ENCODE measurements at regions not wholly inside any gene's neighbourhood (a gene's known extent, or its start where the extent isn't known, plus 50 kb on each side); places are given as distances from the start of the nearest gene placed in this dataset.

DNA sequence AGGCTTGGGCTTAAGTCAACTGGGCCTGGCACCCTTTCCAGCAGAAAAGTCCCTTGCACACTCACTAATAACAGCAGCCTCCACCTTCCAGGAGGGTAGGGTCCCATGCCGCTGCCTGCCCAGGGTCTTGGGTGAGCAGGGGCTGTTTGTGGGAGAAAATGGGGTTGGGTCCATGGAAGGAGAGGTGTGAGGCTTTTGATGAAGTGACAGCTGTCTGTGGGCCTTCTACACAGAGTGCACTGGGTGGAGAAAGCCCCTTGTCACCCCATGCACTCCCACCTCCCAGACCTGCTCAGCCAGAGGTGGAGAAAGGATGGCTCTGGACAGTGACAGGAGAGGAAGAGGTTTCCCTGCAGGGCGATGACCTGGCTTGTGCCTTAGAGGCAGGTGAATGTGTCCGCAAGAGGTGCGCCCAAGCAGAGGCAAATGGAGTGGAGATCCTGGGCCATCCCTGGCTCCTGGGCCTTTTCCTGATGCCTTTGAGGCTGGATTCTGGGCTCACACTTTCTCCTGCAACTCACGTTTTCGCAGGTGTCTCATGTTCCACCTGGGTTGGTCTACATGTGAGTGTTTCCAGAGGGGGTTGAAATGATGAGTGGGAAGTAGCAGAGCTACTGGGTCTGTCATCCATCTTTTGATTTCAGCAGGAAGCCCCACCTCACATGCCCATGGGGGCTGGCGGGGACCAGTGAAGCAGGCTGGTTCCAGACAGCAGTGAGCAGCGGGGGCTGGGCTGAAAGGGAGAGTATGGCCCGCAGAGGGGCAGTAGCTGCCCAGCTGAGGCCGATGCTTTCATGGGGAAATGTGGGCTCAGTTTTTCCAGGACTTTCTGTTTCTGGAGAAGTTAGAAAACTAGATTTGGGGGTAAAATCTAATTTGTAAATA lies 85.2 kb upstream of the PRR23E start:
- no peak overlapping the region for H3K4me3 ChIP-seq (replicated peaks; ENCODE audit: insufficient read depth, low read length)
- H3K27ac ChIP-seq (replicated peaks) = no peak overlapping the region
- TF ChIP-seq SPI1 (IDR thresholded peaks at IDR 0.05; ENCODE audit: borderline replicate concordance, low read depth) (no peak), POLR2AphosphoS5 (IDR thresholded peaks at IDR 0.05; ENCODE audit: low read depth) (no peak), GABPA (IDR thresholded peaks at IDR 0.05; ENCODE audit: low read depth) (no peak)
- TF ChIP-seq, protein P1, sequence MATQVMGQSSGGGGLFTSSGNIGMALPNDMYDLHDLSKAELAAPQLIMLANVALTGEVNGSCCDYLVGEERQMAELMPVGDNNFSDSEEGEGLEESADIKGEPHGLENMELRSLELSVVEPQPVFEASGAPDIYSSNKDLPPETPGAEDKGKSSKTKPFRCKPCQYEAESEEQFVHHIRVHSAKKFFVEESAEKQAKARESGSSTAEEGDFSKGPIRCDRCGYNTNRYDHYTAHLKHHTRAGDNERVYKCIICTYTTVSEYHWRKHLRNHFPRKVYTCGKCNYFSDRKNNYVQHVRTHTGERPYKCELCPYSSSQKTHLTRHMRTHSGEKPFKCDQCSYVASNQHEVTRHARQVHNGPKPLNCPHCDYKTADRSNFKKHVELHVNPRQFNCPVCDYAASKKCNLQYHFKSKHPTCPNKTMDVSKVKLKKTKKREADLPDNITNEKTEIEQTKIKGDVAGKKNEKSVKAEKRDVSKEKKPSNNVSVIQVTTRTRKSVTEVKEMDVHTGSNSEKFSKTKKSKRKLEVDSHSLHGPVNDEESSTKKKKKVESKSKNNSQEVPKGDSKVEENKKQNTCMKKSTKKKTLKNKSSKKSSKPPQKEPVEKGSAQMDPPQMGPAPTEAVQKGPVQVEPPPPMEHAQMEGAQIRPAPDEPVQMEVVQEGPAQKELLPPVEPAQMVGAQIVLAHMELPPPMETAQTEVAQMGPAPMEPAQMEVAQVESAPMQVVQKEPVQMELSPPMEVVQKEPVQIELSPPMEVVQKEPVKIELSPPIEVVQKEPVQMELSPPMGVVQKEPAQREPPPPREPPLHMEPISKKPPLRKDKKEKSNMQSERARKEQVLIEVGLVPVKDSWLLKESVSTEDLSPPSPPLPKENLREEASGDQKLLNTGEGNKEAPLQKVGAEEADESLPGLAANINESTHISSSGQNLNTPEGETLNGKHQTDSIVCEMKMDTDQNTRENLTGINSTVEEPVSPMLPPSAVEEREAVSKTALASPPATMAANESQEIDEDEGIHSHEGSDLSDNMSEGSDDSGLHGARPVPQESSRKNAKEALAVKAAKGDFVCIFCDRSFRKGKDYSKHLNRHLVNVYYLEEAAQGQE (IDR thresholded peaks at IDR 0.05; ENCODE audit: insufficient replicate concordance, low read depth) = no peak
- TF ChIP-seq, protein P2, sequence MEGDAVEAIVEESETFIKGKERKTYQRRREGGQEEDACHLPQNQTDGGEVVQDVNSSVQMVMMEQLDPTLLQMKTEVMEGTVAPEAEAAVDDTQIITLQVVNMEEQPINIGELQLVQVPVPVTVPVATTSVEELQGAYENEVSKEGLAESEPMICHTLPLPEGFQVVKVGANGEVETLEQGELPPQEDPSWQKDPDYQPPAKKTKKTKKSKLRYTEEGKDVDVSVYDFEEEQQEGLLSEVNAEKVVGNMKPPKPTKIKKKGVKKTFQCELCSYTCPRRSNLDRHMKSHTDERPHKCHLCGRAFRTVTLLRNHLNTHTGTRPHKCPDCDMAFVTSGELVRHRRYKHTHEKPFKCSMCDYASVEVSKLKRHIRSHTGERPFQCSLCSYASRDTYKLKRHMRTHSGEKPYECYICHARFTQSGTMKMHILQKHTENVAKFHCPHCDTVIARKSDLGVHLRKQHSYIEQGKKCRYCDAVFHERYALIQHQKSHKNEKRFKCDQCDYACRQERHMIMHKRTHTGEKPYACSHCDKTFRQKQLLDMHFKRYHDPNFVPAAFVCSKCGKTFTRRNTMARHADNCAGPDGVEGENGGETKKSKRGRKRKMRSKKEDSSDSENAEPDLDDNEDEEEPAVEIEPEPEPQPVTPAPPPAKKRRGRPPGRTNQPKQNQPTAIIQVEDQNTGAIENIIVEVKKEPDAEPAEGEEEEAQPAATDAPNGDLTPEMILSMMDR (IDR thresholded peaks at IDR 0.05; ENCODE audit: insufficient read depth, low read length) = no peak
- H3K27me3 ChIP-seq (ENCODE audit: insufficient read depth, poor library complexity, severe bottlenecking) = no peaks in the 10 kb centered on the region
- no peak for DNase-seq (ENCODE audit: low read depth in 1 of 2, low spot score in 1 of 2)

DNA sequence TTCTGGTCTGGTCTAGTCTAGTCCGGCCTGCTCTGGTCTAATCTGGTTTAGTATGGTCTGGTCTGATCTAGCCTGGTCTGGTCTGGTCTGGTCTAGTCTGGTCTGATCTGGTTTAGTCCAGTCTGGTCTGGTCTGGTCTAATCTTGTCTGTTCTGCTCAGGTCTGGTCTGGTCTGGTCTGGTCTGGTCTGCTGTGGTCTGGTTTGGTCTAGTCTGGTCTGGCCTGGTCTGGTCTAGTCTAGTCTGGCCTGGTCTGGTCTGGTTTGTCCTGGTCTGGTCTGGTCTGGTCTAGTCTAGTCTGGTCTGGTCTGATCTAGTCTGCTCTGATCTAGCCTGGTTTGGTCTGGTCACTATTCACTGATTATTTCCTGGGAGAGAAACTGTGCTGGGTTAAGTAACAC lies 84.1 kb upstream of the PRR23E start:
- Histone ChIP-seq H3K27ac (replicated peaks) (no peak overlapping the region), H3K4me3 (replicated peaks; ENCODE audit: insufficient read depth, low read length) (no peak overlapping the region), H3K27me3 (ENCODE audit: insufficient read depth, poor library complexity, severe bottlenecking) (no peaks in the 10 kb centered on the region)
- TF ChIP-seq POLR2AphosphoS5 (IDR thresholded peaks at IDR 0.05; ENCODE audit: low read depth) = no peak
- TF ChIP-seq, protein P1 (IDR thresholded peaks at IDR 0.05; ENCODE audit: insufficient replicate concordance, low read depth) = no peak
- TF ChIP-seq, protein P2 (IDR thresholded peaks at IDR 0.05; ENCODE audit: insufficient read depth, low read length) = no peak
- no peak for TF ChIP-seq SPI1 (IDR thresholded peaks at IDR 0.05; ENCODE audit: borderline replicate concordance, low read depth)
- no peak for TF ChIP-seq GABPA (IDR thresholded peaks at IDR 0.05; ENCODE audit: low read depth)
- DNase-seq (ENCODE audit: low read depth in 1 of 2, low spot score in 1 of 2) = no peak

DNA sequence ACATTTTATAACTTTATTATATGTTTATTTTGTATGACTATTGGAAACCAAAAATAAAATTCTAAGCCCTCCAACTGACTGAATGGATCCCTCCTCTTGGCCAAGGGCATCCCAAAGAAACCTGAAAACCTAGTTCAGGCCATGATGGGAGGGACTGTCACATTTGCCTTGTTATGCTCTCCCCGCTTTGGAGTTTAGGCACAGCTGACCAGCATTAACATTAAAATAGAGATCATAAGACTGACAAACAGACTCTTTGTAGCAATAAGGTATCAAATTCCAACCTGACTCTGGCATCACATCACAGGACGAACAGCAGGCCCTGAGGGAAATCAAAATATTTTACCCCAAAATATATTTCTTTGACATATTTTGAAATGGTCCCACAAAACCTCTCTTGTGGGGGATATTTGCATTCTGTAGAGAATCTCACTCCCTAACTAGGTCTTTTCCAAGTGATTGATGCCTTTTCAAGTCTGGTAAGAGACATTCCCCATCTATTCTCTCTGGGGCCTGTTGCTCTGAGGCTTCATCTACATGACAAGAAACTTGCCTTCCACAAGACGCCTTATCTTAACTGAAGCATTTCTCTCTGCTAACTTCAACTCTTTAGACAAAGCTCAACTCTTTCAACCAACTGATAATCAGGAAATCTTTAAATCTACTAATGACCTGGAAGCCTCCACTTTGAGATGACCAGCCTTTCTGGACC lies 81.8 kb upstream of the PRR23E start:
- TF ChIP-seq, protein P2 (IDR thresholded peaks at IDR 0.05; ENCODE audit: insufficient read depth, low read length) = no peak
- no peak for TF ChIP-seq SPI1 (IDR thresholded peaks at IDR 0.05; ENCODE audit: borderline replicate concordance, low read depth)
- TF ChIP-seq GABPA (IDR thresholded peaks at IDR 0.05; ENCODE audit: low read depth) = no peak
- TF ChIP-seq, protein P1 (IDR thresholded peaks at IDR 0.05; ENCODE audit: insufficient replicate concordance, low read depth) = no peak
- TF ChIP-seq POLR2AphosphoS5 (IDR thresholded peaks at IDR 0.05; ENCODE audit: low read depth) = no peak
- no peak for DNase-seq (ENCODE audit: low read depth in 1 of 2, low spot score in 1 of 2)
- no peak overlapping the region for H3K27ac ChIP-seq (replicated peaks)
- H3K4me3 ChIP-seq (replicated peaks; ENCODE audit: insufficient read depth, low read length) = no peak overlapping the region
- H3K27me3 ChIP-seq (ENCODE audit: insufficient read depth, poor library complexity, severe bottlenecking) = no peaks in the 10 kb centered on the region
